Endothelial cell of umbilical vein (primary cell): ENCODE measurements at regions not wholly inside any gene's neighbourhood (a gene's known extent, or its start where the extent isn't known, plus 50 kb on each side); places are given as distances from the start of the nearest gene placed in this dataset.

ENCODE experiments used
- BruUV-seq: library from RNA; stranded (reverse); fragments of 400-500 nt; replicated peaks from 2 replicates; lab custom pipeline; 2021; lab: Mats Ljungman, UMichigan
- CTCF ChIA-PET: fragments of 300-600, 350-600 bp; sonication (Branson Sonifier 250); formaldehyde crosslinking; loops from one replicate; lab custom pipeline; 2021; ENCODE audit warnings: antibody characterized with exemption, inconsistent platforms; lab: Charles Lee
- POLR2A ChIA-PET: fragments of 300-600, 350-600 bp; sonication (Branson Sonifier 250); formaldehyde crosslinking; loops from one replicate; lab custom pipeline; 2021; ENCODE audit warnings: antibody characterized with exemption, inconsistent platforms; lab: Charles Lee
- DNase-seq: peaks from one replicate; pipeline ENCODE4 v3.0.0-alpha.2; 2011; ENCODE audit warnings: low read depth, low spot score
- FAIRE-seq: peaks from 2 replicates; lab custom pipeline; 2011; peaks lifted over from hg19 to GRCh38; lab: Jason Lieb, UNC
- H2AFZ ChIP-seq: 2 replicates; pipeline ENCODE4 v1.6.0; 2012; ENCODE audit warnings: low read depth, low read length, control low read depth, inconsistent platforms
- H3K27ac ChIP-seq: 2 replicates; pipeline ENCODE4 v1.5.1; 2011; ENCODE audit warnings: low read depth, mild to moderate bottlenecking, control low read depth, low read length, moderate library complexity; ENCODE audit not compliant: insufficient read depth
- H3K27me3 ChIP-seq, 2 experiments: 2 replicates each; pipeline versions ENCODE4 v1.6.0 to v1.6.1; 2011; ENCODE audit warnings: low read length in 2 of 2, mixed read lengths in 1 of 2; ENCODE audit not compliant: control insufficient read depth in 2 of 2, insufficient read depth in 2 of 2
- H3K36me3 ChIP-seq, 2 experiments: 2 replicates in 1 of 2; 3 replicates in 1 of 2; pipeline ENCODE4 v1.5.1; 2011; ENCODE audit warnings: low read length in 2 of 2, mild to moderate bottlenecking in 1 of 2, moderate library complexity in 1 of 2; ENCODE audit not compliant: control insufficient read depth in 2 of 2, insufficient read depth in 2 of 2; ENCODE audit errors: extremely low read depth in 1 of 2
- H3K4me1 ChIP-seq: 3 replicates; pipeline ENCODE4 v1.5.1; 2011; ENCODE audit warnings: mild to moderate bottlenecking, low read length; ENCODE audit not compliant: control insufficient read depth, insufficient read depth; ENCODE audit errors: extremely low read depth
- H3K4me2 ChIP-seq: 2 replicates; pipeline ENCODE4 v1.6.1; 2011; ENCODE audit warnings: low read length, control low read depth, mixed read lengths; ENCODE audit not compliant: insufficient read depth
- H3K4me3 ChIP-seq, 3 experiments: fragments of 200-600 bp in 1 of 3; sonication (generic), shearing (Covaris generic) in 1 of 3; replicated peaks in 1 of 3; 2 replicates each; pipeline ENCODE4 v1.5.1; 2011 to 2016; ENCODE audit warnings: control low read depth in 3 of 3, low read length in 3 of 3, mild to moderate bottlenecking in 2 of 3, inconsistent platforms in 1 of 3, low read depth in 1 of 3, moderate library complexity in 1 of 3; ENCODE audit not compliant: insufficient read depth in 1 of 3
- H3K79me2 ChIP-seq: 2 replicates; pipeline ENCODE4 v1.6.0; 2012; ENCODE audit warnings: low read length, inconsistent platforms; ENCODE audit not compliant: control insufficient read depth, insufficient read depth
- H3K9ac ChIP-seq: replicated peaks from 2 replicates; pipeline ENCODE3; 2011; ENCODE audit warnings: low read length, control low read depth; ENCODE audit not compliant: insufficient read depth; ENCODE audit errors: extremely low read depth
- H3K9me1 ChIP-seq: replicated peaks from 3 replicates; pipeline ENCODE4 v1.6.0; 2011; ENCODE audit warnings: mild to moderate bottlenecking, low read length; ENCODE audit not compliant: control insufficient read depth, insufficient read depth; ENCODE audit errors: extremely low read depth
- H3K9me3 ChIP-seq: replicated peaks from 2 replicates; pipeline ENCODE4 v1.5.1; 2012; ENCODE audit warnings: low read length, inconsistent platforms; ENCODE audit not compliant: control insufficient read depth, insufficient read depth
- H4K20me1 ChIP-seq: replicated peaks from 2 replicates; pipeline ENCODE3; 2011; ENCODE audit warnings: mild to moderate bottlenecking, low read length; ENCODE audit not compliant: control insufficient read depth, insufficient read depth; ENCODE audit errors: extremely low read depth
- EZH2 ChIP-seq: IDR thresholded peaks from 2 replicates; pipeline ENCODE4 v1.6.1; 2012; ENCODE audit warnings: borderline replicate concordance, low read depth, mild to moderate bottlenecking, moderate library complexity, low read length, inconsistent platforms; ENCODE audit not compliant: severe bottlenecking
- FOS ChIP-seq: IDR thresholded peaks from 2 replicates; pipeline ENCODE4 v1.6.1; 2011; ENCODE audit warnings: mild to moderate bottlenecking, low read length, moderate library complexity, borderline replicate concordance; ENCODE audit not compliant: insufficient read depth
- GATA2 ChIP-seq: IDR thresholded peaks from 2 replicates; pipeline ENCODE4 v1.7.0; 2011; ENCODE audit warnings: low read depth, mild to moderate bottlenecking, moderate library complexity, mixed read lengths, low read length; ENCODE audit not compliant: insufficient read length, insufficient read depth
- JUN ChIP-seq: IDR thresholded peaks from 2 replicates; pipeline ENCODE4 v1.6.1; 2011; ENCODE audit warnings: borderline replicate concordance, low read depth; ENCODE audit not compliant: insufficient read length, insufficient read depth
- MYC ChIP-seq: IDR thresholded peaks from one replicate; pipeline ENCODE4 v1.6.1; 2011; ENCODE audit warnings: mild to moderate bottlenecking, low read depth, low read length
- POLR2A ChIP-seq: IDR thresholded peaks from 2 replicates; pipeline ENCODE4 v1.6.1; 2012; ENCODE audit warnings: low read depth, mild to moderate bottlenecking, control low read depth, low read length
- POLR2AphosphoS5 ChIP-seq: IDR thresholded peaks from 2 replicates; pipeline ENCODE4 v1.6.1; 2012; ENCODE audit warnings: low read depth, mild to moderate bottlenecking, control low read depth, low read length, moderate library complexity; ENCODE audit not compliant: insufficient read depth
- dilution Hi-C: fragments of 300-500 bp; cut with MboI; formaldehyde crosslinking; loops from one replicate; pipeline ENCODE4 v1.15.0; 2019; ENCODE audit warnings: low sequenced_read_pairs; ENCODE audit not compliant: extremely low pct_ligation_motif_present
- intact Hi-C: fragments of 100-400 bp; cut with micrococcal nuclease; formaldehyde crosslinking; loops from one replicate; pipeline ENCODE4 v1.10.0; 2022
- TF ChIP-seq, protein P1 (sequence below), 2 donors: IDR thresholded peaks; 1 replicate in 1 of 2; 2 replicates in 1 of 2; pipeline ENCODE4 v1.5.1; 2011; ENCODE audit warnings: low read length in 2 of 2, mild to moderate bottlenecking in 2 of 2, moderate library complexity in 2 of 2, control low read depth in 1 of 2, inconsistent platforms in 1 of 2, low read depth in 1 of 2; ENCODE audit not compliant: insufficient read depth in 1 of 2; ENCODE audit errors: extremely low read depth in 1 of 2
- TF ChIP-seq, protein P2 (sequence below): IDR thresholded peaks from 2 replicates; pipeline ENCODE4 v1.6.1; 2011; ENCODE audit not compliant: insufficient read depth, insufficient read length

DNA sequence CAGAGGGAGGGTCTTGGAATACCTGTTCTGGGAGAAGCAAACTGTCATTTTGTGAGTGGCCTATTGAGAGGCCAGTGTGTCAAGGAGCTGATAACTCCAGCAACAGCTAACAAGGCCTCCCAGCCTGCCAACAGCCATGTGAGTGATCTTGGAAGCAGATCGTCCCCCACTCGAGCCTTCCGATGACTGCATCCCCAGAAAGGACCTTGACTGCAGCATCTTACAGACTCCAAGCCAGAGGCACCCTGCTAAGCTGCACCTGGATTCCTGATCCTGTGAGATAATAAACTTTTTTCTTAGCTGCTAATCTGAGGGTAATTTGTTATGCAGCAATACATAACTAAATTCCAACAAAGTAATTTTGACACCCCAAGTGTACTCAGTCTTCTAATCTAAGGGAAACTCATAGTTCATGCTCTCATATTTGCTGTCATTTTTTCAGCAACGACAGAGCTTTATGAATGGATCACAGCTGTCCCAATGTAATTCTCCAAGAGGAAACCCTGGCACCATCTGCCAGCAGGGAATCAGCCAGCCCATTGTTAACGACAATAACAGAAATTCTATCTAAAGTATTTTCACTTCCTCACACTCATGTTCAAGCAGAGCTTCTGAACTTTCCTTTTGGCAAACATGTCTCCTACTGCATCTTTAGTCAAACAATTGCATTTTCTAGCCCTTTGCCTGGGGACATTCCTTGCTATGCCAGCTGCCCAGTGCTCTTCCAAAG lies 470.2 kb upstream of the BTBD3 start:
- no peaks in the 10 kb centered on the region for H3K27me3 ChIP-seq
- no peaks in the 10 kb centered on the region for H3K9me1 ChIP-seq
- ChIA-PET POLR2A (no interaction called here), CTCF (interaction anchor here (0.7 to 1.2 kb wide), 3 partner anchors 12 to 894 kb away, joined by 3 read pairs; no protein-coding TSS in a partner anchor)
- no peak overlapping the region for H3K4me3 ChIP-seq
- H3K9me3 ChIP-seq: no peaks in the 10 kb centered on the region
- no peaks in the 10 kb centered on the region for H4K20me1 ChIP-seq
- H2AFZ ChIP-seq: peak overlapping the region; percentile 49
- dilution Hi-C loops (no loop called here), intact Hi-C loops (no loop called here)
- no TSS peak for BruUV-seq
- H3K4me2 ChIP-seq: no peak overlapping the region
- TF ChIP-seq JUN: no peak
- H3K9ac ChIP-seq: no peak overlapping the region
- H3K79me2 ChIP-seq: no peaks in the 10 kb centered on the region
- no peaks in the 10 kb centered on the region for H3K36me3 ChIP-seq
- FAIRE-seq (peak; percentile 87), DNase-seq (peak; percentile 66)
- peak overlapping the region; percentile 31 for H3K27ac ChIP-seq
- peaks cover 8% of the 10 kb centered on the region for H3K4me1 ChIP-seq

DNA sequence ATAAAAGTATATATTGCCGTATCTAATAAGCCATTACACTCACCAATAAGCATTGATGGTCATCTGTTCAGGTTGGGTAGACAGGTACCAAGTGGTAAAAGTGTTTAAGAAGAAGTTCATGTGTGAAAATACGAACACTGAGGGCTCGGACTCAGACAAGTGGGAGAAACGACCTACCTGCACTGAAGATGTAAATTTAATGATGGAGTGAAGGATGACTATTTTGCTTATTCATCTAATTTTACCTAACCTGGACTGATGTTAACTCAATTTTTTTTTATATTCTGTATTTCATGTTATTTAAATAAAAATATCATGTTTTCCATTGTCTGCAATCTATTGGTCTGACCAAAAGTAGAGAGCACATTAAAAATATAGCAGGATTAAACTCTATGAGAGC lies 469.1 kb upstream of the BTBD3 start:
- Histone ChIP-seq H3K27ac (no peak overlapping the region), H3K4me2 (no peak overlapping the region), H3K4me1 (peaks cover 17% of the 10 kb centered on the region), H3K4me3 (no peak overlapping the region), H3K27me3 (no peaks in the 10 kb centered on the region), H3K9me3 (no peaks in the 10 kb centered on the region), H2AFZ (no peak overlapping the region), H3K9me1 (no peaks in the 10 kb centered on the region), H3K79me2 (no peaks in the 10 kb centered on the region), H4K20me1 (no peaks in the 10 kb centered on the region), H3K9ac (no peak overlapping the region), H3K36me3 (no peaks in the 10 kb centered on the region)
- intact Hi-C loops (no loop called here), dilution Hi-C loops (no loop called here)
- FAIRE-seq: no peak
- ChIA-PET CTCF (interaction anchor here (1.2 kb wide), 1 partner anchor 11 kb away, joined by 3 read pairs; no protein-coding TSS in a partner anchor), POLR2A (no interaction called here)
- no TSS peak for BruUV-seq
- no peak for DNase-seq
- TF ChIP-seq FOS: no peak
- TF ChIP-seq POLR2AphosphoS5: no peak
- no peak for TF ChIP-seq EZH2
- no peak for TF ChIP-seq MYC
- TF ChIP-seq JUN: no peak
- TF ChIP-seq POLR2A: no peak
- TF ChIP-seq, protein P1, sequence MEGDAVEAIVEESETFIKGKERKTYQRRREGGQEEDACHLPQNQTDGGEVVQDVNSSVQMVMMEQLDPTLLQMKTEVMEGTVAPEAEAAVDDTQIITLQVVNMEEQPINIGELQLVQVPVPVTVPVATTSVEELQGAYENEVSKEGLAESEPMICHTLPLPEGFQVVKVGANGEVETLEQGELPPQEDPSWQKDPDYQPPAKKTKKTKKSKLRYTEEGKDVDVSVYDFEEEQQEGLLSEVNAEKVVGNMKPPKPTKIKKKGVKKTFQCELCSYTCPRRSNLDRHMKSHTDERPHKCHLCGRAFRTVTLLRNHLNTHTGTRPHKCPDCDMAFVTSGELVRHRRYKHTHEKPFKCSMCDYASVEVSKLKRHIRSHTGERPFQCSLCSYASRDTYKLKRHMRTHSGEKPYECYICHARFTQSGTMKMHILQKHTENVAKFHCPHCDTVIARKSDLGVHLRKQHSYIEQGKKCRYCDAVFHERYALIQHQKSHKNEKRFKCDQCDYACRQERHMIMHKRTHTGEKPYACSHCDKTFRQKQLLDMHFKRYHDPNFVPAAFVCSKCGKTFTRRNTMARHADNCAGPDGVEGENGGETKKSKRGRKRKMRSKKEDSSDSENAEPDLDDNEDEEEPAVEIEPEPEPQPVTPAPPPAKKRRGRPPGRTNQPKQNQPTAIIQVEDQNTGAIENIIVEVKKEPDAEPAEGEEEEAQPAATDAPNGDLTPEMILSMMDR (IDR thresholded peaks at IDR 0.05; ENCODE audit: extremely low read depth in 1 of 2, insufficient read depth in 1 of 2, low read depth in 1 of 2, low read length in 2 of 2): no peak
- TF ChIP-seq, protein P2, sequence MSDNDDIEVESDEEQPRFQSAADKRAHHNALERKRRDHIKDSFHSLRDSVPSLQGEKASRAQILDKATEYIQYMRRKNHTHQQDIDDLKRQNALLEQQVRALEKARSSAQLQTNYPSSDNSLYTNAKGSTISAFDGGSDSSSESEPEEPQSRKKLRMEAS: no peak
- no peak for TF ChIP-seq GATA2
